GM12874 (cell line): ENCODE measurements at regions not wholly inside any gene's neighbourhood (a gene's known extent, or its start where the extent isn't known, plus 50 kb on each side); places are given as distances from the start of the nearest gene placed in this dataset.

Experiments
- TF ChIP-seq, protein P1 (sequence below): IDR thresholded peaks from 2 replicates; pipeline ENCODE4 v1.5.1; 2011; ENCODE audit warnings: low read depth, mild to moderate bottlenecking, control low read depth, low read length, moderate library complexity; ENCODE audit not compliant: insufficient read depth

DNA sequence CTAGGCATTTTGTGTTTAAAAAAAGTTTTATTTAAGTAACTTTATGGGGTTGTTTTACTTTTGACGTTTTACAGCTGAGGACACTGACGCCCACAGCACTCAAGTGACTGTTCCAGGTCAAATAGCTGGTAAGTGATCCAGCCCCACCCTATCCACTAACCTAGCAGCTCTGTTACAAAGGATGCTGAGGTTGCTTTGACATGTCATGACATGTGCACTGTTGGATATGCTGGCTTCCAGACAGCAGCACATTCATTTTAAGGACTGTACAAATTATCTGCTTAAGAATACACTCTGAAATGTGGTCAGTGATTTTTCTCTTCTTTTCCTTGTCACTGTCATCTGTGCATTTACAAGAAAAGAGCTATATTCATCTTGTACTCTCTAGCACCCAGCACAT is 417.5 kb downstream of the ZEB2 start:
- TF ChIP-seq, protein P1, sequence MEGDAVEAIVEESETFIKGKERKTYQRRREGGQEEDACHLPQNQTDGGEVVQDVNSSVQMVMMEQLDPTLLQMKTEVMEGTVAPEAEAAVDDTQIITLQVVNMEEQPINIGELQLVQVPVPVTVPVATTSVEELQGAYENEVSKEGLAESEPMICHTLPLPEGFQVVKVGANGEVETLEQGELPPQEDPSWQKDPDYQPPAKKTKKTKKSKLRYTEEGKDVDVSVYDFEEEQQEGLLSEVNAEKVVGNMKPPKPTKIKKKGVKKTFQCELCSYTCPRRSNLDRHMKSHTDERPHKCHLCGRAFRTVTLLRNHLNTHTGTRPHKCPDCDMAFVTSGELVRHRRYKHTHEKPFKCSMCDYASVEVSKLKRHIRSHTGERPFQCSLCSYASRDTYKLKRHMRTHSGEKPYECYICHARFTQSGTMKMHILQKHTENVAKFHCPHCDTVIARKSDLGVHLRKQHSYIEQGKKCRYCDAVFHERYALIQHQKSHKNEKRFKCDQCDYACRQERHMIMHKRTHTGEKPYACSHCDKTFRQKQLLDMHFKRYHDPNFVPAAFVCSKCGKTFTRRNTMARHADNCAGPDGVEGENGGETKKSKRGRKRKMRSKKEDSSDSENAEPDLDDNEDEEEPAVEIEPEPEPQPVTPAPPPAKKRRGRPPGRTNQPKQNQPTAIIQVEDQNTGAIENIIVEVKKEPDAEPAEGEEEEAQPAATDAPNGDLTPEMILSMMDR, result no peak

DNA sequence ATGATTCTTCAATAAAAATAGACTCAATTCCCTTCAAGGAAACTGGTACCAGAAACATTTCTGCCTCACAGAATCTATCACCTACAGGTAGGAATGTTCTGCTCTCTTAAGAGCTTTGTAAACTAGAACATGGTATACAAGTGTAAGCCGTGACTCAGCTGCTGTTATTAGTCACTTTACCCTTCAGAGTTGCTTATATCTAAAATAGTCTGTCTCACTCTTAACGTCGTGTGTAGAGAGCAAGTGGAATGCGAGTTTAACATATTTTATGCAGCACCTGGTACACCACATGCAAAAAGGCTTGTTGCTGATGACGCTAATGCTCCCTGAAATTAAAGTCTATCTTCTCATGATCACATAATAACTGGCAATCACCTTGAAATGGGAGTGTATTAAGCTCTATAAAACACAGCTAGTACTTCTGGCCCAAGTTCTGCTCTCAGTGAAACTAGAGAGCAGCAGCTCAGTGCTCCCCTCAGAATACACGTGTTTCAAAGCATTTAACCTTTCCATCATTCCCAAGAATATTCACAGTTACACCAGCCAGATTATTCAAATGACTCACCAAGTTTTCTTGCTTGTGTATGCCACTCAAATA is 420.0 kb downstream of the ZEB2 start:
- TF ChIP-seq, protein P1, result no peak

DNA sequence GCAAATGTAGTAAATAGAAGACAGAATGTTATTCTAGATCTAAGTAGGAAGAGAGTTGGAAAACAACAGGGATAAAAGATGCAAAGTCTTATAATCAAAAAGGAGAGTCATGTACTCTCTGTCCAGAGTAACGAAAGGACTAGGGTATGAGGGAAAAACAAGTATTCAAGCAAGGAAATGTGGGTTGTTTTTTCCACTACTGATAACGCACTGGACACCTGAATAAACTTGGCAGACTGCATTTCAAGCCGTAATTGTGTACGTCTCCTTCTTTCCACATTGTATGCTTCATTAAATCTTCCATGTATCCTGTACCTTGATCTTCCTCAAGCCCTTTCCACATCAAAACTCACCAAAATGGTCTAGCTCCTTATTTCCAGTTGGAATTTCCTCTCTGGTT is 420.6 kb downstream of the ZEB2 start:
- TF ChIP-seq, protein P1, result no peak

DNA sequence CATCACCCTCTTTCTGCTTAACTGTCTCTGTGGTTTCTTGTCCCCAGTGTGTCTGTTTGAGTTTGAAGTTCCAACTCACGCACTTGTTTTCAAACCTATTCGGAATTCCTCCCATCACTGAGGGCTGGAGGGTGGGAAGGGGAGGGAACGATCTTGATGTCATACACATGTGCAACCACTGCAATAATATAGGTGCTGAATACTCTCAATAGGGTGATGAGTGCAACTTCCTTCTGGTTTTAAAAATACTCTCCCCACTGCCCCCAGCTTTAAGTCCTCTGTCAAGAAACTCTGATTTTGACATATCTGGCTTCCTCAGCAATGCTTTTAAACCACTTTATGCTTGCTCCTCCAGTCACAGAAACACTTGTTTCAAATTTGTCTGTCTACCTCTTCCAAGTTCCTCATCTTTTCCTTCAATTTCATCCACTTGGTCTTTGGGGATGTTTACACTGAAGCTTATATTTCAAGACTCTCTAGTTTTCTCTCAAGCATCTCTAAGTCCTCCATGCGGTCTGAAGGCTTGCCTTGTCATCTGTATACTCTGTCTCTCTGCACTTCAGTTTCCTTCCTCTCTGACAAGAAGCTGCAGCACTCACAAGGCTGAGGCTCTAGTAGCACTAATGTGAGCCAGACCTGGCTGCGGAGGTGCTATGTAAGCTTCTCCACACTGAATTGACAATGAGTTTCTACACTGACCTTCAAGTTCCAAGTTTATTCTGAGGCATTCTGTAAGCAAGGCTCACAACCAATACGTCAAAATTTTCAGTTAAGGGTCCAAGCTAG is 422.3 kb downstream of the ZEB2 start:
- TF ChIP-seq, protein P1, result no peak

DNA sequence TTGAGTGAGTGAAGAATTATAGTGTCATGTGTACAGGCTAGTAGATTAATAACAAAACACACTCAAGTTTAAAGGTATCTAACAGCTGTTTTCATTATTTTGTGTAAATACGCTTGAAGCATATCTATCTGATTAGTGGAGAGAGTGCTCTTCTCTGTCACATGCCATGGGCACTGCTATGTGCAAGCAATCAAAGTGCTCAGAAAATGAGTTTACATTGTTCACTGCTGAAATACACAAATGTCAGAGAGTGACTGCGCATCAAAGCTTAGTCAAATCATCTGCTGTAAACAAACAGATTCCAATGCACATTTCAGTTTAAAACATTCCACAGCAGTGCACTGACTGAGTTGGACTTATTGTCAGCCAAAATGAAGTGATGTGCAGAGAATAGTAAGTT is 423.4 kb downstream of the ZEB2 start:
- TF ChIP-seq, protein P1, result no peak

DNA sequence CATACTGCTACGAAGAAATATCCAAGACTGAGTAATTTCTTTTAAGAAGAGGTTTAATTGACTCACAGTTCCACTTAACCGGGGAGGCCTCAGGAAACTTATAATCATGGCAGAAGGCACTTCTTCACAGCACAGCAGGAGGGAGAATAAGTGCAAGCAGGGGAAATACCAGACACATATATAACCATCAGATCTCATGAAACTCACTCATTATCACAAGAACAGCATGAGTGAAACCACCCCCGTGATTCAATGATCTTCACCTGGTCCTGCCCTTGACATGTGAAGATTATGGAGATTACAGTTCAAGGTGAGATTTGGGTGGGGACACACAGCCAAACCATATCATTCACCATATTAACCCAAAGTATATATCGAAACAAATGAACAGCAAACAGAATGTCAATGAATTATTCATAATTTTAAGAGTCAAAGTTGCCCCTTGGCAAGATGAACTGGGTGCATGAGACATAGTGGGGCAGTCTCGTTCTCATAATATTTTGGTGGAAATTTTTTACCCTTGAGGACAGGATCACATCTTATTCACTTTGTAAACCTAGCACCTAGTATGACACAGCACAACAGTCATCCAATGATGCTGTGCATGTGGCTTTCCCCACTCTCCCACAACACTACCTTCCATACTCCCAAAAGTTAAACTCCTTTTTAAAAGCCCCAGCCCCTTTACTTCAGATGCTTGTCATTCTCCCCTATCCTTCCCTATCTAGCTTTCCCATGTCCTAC is 425.3 kb downstream of the ZEB2 start:
- TF ChIP-seq, protein P1, result no peak

DNA sequence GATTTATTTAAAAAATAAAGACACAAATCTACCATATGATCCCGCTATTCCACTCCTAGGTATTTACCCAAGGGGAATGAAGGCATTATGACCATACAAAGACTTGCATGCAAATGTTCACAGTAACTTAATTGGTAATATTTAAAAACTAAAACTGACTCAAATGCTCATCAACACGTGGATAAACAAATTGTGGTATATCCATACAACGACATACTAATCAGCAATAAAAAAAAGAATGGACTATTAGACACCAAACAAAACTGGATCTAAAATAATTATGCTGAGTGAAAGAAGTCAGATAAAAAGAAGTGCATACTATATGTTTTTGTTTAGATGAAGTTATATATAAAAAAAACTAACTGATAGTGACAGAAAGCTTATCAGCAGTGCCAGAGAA is 428.3 kb downstream of the ZEB2 start:
- TF ChIP-seq, protein P1, result no peak
